C4-2B (cell line): ENCODE measurements at regions not wholly inside any gene's neighbourhood (a gene's known extent, or its start where the extent isn't known, plus 50 kb on each side); places are given as distances from the start of the nearest gene placed in this dataset.
"Not testable (repeated sequence)": the region's sequence is repeated elsewhere in the genome, so short reads cannot be mapped to it uniquely, and the experiment has no call there.

Source experiments
- H3K27ac ChIP-seq: fragments of 450-650 bp; 2 replicates; pipeline ENCODE4 v1.5.1; 2017
- CTCF ChIP-seq: fragments of 450-650 bp; conservative IDR thresholded peaks from 2 replicates; pipeline ENCODE4 v1.5.1; 2017; ENCODE audit warnings: mild to moderate bottlenecking
- ZFX ChIP-seq: fragments of 450-650 bp; IDR thresholded peaks from 2 replicates; pipeline ENCODE4 v1.6.1; 2017

GRCh38 chrX:1071351-1071750 is 141.1 kb downstream of the CRLF2 start:
- TF ChIP-seq ZFX: no peak
- TF ChIP-seq CTCF: no peak
- H3K27ac ChIP-seq: no peak overlapping the region

GRCh38 chrX:1062351-1062750 is 150.1 kb downstream of the CRLF2 start:
- TF ChIP-seq ZFX: no peak
- no peak for TF ChIP-seq CTCF
- H3K27ac ChIP-seq: no peak overlapping the region

GRCh38 chrX:1060562-1060960 is 151.9 kb downstream of the CRLF2 start:
- no peak overlapping the region for H3K27ac ChIP-seq
- TF ChIP-seq ZFX (no peak), CTCF (no peak)

GRCh38 chrX:1059576-1060561 is 152.6 kb downstream of the CRLF2 start:
- no peak overlapping the region for H3K27ac ChIP-seq
- TF ChIP-seq ZFX (no peak), CTCF (no peak)

- not testable (repeated sequence) for H3K27ac ChIP-seq
Measured at GRCh38 chrX:1053600-1053999, 158.8 kb downstream of the CRLF2 start.

GRCh38 chrX:1053072-1053471 is 159.4 kb downstream of the CRLF2 start:
- no peak overlapping the region for H3K27ac ChIP-seq
- TF ChIP-seq CTCF (no peak), ZFX (no peak)

GRCh38 chrX:1052021-1052420 is 160.4 kb downstream of the CRLF2 start:
- H3K27ac ChIP-seq: no peak overlapping the region
- TF ChIP-seq CTCF: no peak
- no peak for TF ChIP-seq ZFX

GRCh38 chrX:1051421-1051820 is 161.0 kb downstream of the CRLF2 start:
- TF ChIP-seq ZFX (no peak), CTCF (no peak)
- no peak overlapping the region for H3K27ac ChIP-seq
